ENCODE measurements at regions not wholly inside any gene's neighbourhood (a gene's known extent, or its start where the extent isn't known, plus 50 kb on each side); places are given as distances from the start of the nearest gene placed in this dataset.

GRCh38 chr16:52912565-52913173 lies 140.0 kb downstream of the CHD9NB start (continued):
- no peak for TF ChIP-seq PBX2 (CRISPR knock-in tag; IDR thresholded peaks at IDR 0.05)
- 0 out of 2 replicates have a peak, but pooled peaks have one; percentile 40 for TF ChIP-seq HNF1B (CRISPR knock-in tag; IDR thresholded peaks at IDR 0.05)
- no peak for TF ChIP-seq ZNF282 (IDR thresholded peaks at IDR 0.05; ENCODE audit: partially characterized antibody)
- TF ChIP-seq ARNT (IDR thresholded peaks at IDR 0.05), result no peak
- no peak for TF ChIP-seq HMGXB3 (CRISPR knock-in tag; IDR thresholded peaks at IDR 0.05; ENCODE audit: borderline replicate concordance)
- TF ChIP-seq CREBL2 (CRISPR knock-in tag; IDR thresholded peaks at IDR 0.05; ENCODE audit: borderline replicate concordance), result no peak
- TF ChIP-seq ZNF740 (CRISPR knock-in tag; IDR thresholded peaks at IDR 0.05), result no peak
- TF ChIP-seq FOXJ3 (CRISPR knock-in tag; IDR thresholded peaks at IDR 0.05; ENCODE audit: borderline replicate concordance), result 0 out of 2 replicates have a peak, but pooled peaks have one; percentile 45
- TF ChIP-seq NFKB2 (CRISPR knock-in tag; IDR thresholded peaks at IDR 0.05; ENCODE audit: borderline replicate concordance), result no peak
- TF ChIP-seq IKZF5 (CRISPR knock-in tag; IDR thresholded peaks at IDR 0.05), result peak; percentile 26; the same call in 1 of the 2 replicates
- no peak for TF ChIP-seq ESRRA (CRISPR knock-in tag; IDR thresholded peaks at IDR 0.05; ENCODE audit: low read depth)
- no peak for TF ChIP-seq ZNF367 (CRISPR knock-in tag; IDR thresholded peaks at IDR 0.05; ENCODE audit: borderline replicate concordance)
- TF ChIP-seq ZNF343 (CRISPR knock-in tag; IDR thresholded peaks at IDR 0.05), result no peak
- TF ChIP-seq KLF16 (CRISPR knock-in tag; IDR thresholded peaks at IDR 0.05), result no peak
- 0 out of 2 replicates have a peak, but pooled peaks have one; percentile 21 for TF ChIP-seq FOSL2 (CRISPR knock-in tag; IDR thresholded peaks at IDR 0.05)
- peak; percentile 21; the same call in 1 of the 2 replicates for TF ChIP-seq ARID5B (CRISPR knock-in tag; IDR thresholded peaks at IDR 0.05)
